Hematopoietic multipotent progenitor cell treated with erythropoietin and hydrocortisone succinate and interleukin-3 and kit ligand, for 15 days (in vitro differentiated cells): ENCODE measurements at regions not wholly inside any gene's neighbourhood (a gene's known extent, or its start where the extent isn't known, plus 50 kb on each side); places are given as distances from the start of the nearest gene placed in this dataset.

Experiments
- DNase-seq: peaks from one replicate; pipeline ENCODE4 v3.0.0-alpha.2; 2015; ENCODE audit warnings: low spot score

- no peak for DNase-seq
These were observed 1242.9 kb upstream of the CDH6 start for GRCh38 chr5:29950416-29951145.

- DNase-seq: no peak
These were observed 1244.1 kb upstream of the CDH6 start for GRCh38 chr5:29949301-29949872.

GRCh38 chr5:29944327-29944726, 1249.2 kb upstream of the CDH6 start:
- DNase-seq: no peak

GRCh38 chr5:29942089-29942488, 1251.4 kb upstream of the CDH6 start:
- no peak for DNase-seq

- no peak for DNase-seq
These were observed 1253.5 kb upstream of the CDH6 start for GRCh38 chr5:29939988-29940387.

- no peak for DNase-seq
These were observed 1258.1 kb upstream of the CDH6 start for GRCh38 chr5:29935371-29935770.

GRCh38 chr5:29930316-29930715, 1263.2 kb upstream of the CDH6 start:
- DNase-seq: no peak

- DNase-seq: no peak
These were observed 1269.4 kb upstream of the CDH6 start for GRCh38 chr5:29924107-29924506.

GRCh38 chr5:29905626-29906353, 1287.7 kb upstream of the CDH6 start:
- DNase-seq: no peak

GRCh38 chr5:29902859-29903258, 1290.6 kb upstream of the CDH6 start:
- DNase-seq: no peak

GRCh38 chr5:29899583-29899982, 1293.9 kb upstream of the CDH6 start:
- no peak for DNase-seq

GRCh38 chr5:29897916-29898315, 1295.6 kb upstream of the CDH6 start:
- no peak for DNase-seq

GRCh38 chr5:29896646-29897045, 1296.8 kb upstream of the CDH6 start:
- DNase-seq: no peak

- no peak for DNase-seq
These were observed 1298.8 kb upstream of the CDH6 start for GRCh38 chr5:29894668-29895067.

- DNase-seq: no peak
These were observed 1304.4 kb upstream of the CDH6 start for GRCh38 chr5:29889051-29889450.

- no peak for DNase-seq
These were observed 1307.9 kb upstream of the CDH6 start for GRCh38 chr5:29885595-29885994.

- DNase-seq: no peak
These were observed 1311.5 kb upstream of the CDH6 start for GRCh38 chr5:29882036-29882435.

GRCh38 chr5:29879401-29879800, 1314.1 kb upstream of the CDH6 start:
- no peak for DNase-seq

GRCh38 chr5:29878599-29878998, 1314.9 kb upstream of the CDH6 start:
- no peak for DNase-seq

GRCh38 chr5:29867155-29867554, 1326.3 kb upstream of the CDH6 start:
- DNase-seq: no peak

GRCh38 chr5:29853711-29854220, 1339.7 kb upstream of the CDH6 start:
- no peak for DNase-seq

- DNase-seq: no peak
These were observed 1341.2 kb upstream of the CDH6 start for GRCh38 chr5:29852329-29852728.

- DNase-seq: no peak
These were observed 1348.3 kb upstream of the CDH6 start for GRCh38 chr5:29845206-29845605.
